SIG-M5 (cell line): ENCODE measurements at regions not wholly inside any gene's neighbourhood (a gene's known extent, or its start where the extent isn't known, plus 50 kb on each side); places are given as distances from the start of the nearest gene placed in this dataset.

ENCODE experiments used
- DNase-seq: peaks from one replicate; lab custom pipeline; 2025; lab: John Stamatoyannopoulos, UW

DNA sequence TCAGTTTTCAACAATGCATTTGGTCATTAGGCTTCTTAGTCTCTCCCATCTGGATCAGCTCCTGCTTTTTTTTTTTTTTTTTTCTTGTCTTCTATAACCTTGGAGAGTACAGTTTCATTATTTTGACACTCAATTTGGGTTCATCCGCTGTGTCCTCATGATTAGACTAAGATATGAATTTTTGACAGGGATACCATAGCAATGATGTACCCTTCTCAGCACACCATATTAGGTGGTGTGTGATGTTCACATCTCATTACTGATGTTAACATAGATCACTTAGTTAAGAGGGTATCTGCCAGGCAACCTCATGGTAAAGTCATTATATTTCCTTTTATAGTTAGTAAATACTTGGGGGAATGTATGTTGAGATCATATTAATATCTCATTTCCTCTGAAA, 445.5 kb upstream of the IGFBP3 start:
- DNase-seq: no peak

DNA sequence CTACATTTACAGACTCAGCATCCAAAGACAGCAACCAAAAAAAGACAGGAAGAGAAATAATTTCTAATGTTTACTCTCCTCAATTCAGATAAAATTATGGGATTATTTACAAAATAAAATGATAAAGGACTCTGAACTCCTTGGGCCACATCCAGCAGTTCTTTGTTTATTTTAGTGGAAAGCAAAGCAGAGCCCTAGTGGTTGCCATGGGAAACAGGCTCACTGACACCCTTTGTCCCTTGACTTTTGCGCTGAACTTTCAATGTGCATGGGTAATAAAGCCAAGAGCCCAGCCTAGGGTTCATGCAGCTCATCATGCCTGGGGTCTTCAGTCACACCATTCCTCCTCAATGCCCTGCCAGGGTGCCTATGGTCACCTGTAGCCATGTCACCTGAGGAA, 442.6 kb upstream of the IGFBP3 start:
- DNase-seq: no peak

GRCh38 chr7:46360811-46361210, 439.7 kb upstream of the IGFBP3 start:
- no peak for DNase-seq

DNA sequence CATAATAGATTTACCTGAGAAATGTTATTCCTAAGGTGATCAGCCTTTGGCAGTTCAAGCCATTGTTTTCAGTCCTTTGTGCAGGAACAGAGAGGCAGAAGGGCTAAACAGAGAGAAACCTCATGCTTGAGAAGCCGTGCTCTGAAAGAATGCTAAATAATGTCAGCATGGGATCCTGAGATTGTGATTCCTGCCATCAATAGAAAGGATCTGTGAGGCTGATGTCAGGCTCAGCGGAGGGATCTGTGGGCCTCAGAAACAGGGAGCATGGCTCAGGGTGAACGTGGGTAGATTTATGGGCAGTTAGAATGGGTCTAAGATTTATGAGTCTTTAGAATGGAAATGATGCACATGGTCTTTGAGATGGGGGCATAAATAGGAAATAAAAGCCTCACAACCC, 439.2 kb upstream of the IGFBP3 start:
- DNase-seq: no peak

DNA sequence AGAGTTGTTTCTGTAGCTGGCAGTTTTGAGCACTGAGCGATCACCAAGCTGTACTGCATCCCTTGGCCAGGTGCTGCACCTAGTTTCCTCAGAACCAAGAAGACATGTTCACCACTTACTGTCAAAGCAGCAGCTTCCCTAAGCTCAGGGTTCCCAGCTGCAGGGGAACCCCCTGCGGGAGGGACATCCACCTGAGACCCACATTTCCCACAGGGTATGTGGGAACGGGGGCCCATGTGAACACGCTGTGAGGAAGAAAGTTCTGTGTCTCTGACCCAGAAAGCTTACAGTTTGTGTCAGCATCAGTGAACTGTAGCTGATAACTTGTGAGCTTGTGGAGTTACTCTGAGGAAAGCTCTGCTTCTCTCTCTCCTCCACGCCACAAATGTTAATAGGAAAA, 436.8 kb upstream of the IGFBP3 start:
- DNase-seq: no peak

GRCh38 chr7:46357290-46357689, 436.2 kb upstream of the IGFBP3 start:
- DNase-seq: no peak

DNA sequence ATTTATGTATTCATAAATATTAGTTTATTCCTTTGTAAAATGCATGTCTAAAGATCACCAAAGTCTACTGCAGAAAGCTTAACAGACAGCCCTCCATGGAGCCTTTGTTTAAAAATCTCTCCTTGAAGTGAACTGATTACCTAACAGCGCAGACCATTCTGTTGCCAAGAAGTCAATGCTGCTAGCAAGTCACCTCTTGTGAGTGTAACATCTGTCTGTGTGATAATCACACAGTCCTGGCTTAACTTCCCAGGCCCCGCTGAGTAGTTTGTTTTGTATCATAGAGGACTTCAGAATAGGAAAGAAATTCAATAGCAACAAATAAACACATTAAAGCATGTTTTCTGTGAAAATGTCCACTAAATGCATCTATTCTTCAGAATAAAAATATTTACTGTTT, 435.3 kb upstream of the IGFBP3 start:
- DNase-seq: no peak

GRCh38 chr7:46355331-46355730, 434.3 kb upstream of the IGFBP3 start:
- DNase-seq: no peak

DNA sequence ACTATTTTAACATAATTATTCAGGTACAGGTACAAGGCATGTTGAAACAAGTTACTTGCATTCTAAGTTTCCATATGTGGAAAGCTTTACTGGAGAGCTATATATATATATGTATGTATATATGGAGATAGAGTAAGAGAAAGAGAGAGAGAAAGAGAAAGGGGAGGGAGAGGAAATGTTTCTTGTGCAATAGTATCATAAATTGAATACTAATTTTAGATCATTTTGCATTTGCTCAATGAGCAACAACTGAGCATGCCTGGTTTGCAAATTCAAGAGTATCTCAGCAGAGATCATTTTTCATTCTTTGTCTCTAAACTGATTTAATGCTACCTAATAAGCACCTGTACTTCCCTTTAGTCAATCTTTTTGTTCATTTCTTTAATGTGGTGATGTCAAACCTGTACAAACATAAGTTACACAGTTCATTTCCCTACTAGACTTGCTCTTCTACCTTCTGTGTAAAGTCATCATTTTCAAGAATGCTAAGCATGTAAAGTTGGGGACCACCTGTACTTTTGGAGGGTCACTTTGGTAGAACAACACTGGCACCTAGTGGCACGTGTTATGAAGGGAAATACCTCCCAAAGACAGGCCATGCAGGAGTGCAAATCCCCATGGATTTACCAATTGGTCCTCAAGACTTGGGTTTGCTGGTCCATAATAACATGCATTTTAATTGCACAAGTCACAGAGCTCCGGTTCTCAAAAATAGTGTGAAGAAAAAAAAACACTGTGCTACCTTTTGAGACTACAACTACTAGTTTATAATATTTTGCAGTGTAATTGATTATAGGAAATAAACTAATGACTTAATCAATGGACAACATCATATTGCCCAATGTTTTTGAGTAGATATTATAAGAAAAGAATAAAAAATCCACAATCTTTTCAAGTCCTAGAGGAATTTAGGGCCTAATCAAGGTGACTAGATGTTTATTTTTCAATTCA, 431.2 kb upstream of the IGFBP3 start:
- DNase-seq: no peak

DNA sequence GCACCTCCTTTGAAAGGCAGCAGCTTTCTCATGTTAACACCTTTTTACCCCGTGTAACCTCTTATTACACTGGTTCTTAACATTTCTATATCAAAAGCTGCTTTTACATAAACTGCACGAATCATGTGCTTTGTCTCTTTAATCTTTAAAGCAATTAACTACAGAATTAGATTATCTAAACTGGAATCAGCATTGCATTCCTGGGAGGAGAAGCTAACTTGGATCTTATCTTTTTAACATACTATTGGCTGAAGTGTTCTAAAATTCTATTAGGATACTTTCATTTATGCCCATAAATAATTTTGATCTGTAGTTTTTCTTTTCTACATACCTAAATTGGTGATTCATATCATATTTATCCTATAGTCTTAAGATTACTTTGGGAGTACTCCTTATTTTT, 428.4 kb upstream of the IGFBP3 start:
- no peak for DNase-seq

DNA sequence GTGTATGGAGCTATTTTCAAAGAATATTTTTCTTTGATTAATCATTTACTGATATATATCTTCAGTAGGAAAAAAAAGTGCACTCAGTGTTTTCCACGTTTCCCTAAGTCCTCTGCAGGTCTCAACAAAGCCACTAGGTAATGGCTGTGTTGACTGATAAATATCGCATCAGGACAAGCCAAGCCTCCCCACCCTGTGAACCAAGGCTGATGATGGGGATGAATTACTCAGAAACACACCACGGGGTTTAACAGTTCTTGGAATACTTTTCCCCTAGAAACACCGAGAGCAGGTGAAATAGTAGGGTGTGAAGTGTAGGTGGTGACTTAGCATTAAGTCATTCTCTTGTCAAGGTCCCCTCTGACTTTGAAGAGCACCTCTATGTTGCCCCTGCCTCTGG, 423.5 kb upstream of the IGFBP3 start:
- no peak for DNase-seq

- no peak for DNase-seq
These were observed 422.7 kb upstream of the IGFBP3 start for GRCh38 chr7:46343802-46344201.

GRCh38 chr7:46322937-46323336, 401.9 kb upstream of the IGFBP3 start:
- DNase-seq: no peak

- no peak for DNase-seq
These were observed 400.6 kb upstream of the IGFBP3 start for GRCh38 chr7:46321556-46322205.

DNA sequence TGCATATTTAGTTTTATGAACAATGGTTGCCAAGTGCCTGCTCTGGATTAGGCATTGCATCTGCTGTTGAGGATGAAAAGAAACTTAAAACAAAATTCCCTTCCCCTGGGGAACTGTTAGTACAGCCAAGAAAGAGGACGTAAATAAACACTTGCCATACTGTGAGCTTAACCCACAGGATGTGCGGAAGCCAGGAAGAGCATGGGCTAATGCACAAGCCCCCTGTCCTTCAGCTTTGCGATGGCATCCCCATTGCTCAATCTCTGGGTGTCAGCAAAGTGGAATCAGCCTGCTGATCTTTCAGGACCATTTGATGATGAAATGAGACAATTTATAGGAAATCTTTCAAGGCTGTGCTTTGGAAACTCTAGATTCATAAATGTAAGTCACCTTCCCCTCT, 399.9 kb upstream of the IGFBP3 start:
- DNase-seq: no peak

DNA sequence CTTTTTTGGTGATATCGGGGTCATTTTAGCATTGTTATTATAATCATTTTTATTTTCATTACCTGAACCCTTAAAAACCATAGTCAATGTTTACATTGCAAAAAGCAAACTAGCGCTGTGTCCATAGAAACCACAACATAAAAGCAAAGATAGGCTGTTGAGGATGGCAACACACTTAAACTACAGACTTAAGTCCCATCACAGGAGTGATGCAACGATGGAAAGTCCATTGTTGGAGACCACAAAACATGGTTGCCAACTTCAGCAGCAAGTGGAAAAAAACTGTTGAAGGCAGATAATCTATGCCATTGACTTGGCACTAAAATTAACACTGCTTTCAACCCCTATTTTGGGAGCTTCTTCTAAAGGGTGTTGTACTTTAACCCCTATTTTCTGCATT, 398.8 kb upstream of the IGFBP3 start:
- no peak for DNase-seq

DNA sequence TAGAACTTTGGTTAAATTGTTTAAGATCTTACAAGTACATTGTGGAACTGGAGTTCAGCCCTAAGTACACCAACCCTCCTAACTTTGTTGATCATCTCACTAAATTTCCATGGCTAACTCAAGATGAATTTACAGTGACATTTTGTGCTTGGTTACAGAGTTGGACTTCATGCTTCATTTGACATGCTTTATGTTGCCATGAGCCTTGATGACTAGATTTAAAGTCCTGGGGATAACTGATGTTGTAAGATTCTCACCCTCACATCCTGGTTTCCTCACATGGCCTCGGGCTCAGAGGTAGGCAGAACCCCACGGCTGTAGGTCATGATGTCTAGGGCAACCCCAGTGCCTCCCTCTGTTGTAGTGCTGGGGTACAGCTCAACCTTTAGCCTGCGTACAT, 397.2 kb upstream of the IGFBP3 start:
- no peak for DNase-seq

GRCh38 chr7:46317256-46317655, 396.2 kb upstream of the IGFBP3 start:
- DNase-seq: no peak

DNA sequence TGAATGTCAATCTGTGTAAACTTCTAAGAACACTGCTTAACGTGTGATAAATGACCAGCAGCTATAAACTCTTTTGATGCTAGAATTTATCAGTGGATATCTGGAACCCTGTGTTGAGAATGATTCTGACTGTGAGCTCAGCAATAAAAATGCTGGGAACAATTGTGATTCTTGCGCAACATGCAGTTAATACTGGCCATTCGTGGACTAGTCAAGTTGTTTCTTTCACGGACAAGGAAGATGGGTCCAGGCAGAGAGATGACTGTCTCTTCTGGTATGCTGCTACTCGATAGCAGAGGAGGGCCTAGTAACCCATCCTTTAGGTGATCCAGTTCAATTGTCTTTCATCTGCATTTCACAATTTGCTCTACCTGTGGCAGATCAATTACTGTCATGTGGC, 394.8 kb upstream of the IGFBP3 start:
- DNase-seq: no peak

GRCh38 chr7:46301677-46302076, 380.6 kb upstream of the IGFBP3 start:
- DNase-seq: no peak

DNA sequence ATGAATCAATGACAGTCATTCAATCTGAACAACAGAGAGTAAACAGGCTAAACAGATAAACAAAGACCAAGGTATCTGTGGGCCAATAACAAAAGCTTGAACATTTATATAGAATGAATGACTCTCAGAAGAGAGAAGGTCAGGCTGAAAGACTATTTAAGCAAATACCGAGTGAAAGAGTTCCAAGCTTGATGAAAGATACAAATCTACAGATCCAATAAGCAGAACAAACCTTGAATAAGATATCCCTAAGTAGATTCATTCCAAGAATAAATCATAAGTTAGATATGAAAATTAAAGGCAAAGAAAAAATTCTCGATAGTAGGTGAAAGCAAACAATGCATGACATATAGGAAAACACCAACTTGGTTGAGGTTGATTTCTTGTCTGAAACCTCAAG, 376.4 kb upstream of the IGFBP3 start:
- DNase-seq: no peak

DNA sequence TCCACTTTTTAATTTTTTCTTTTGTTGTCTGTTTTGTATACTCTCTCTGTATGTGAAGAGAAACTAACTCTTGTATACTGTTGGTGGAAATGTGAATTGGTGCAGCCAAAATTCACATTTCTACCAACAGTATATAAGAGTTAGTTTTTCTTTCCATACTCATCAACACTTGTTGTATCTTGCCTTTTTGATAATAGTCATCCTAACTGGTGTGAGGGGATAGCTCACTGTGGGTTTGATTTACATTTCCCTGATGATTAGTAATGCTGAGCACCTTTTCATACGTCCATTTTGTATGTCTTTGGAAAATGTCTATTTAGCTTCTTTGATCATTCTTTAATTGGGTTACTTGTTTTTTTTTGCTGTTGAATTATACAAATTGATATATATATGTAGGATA, 375.5 kb upstream of the IGFBP3 start:
- no peak for DNase-seq

DNA sequence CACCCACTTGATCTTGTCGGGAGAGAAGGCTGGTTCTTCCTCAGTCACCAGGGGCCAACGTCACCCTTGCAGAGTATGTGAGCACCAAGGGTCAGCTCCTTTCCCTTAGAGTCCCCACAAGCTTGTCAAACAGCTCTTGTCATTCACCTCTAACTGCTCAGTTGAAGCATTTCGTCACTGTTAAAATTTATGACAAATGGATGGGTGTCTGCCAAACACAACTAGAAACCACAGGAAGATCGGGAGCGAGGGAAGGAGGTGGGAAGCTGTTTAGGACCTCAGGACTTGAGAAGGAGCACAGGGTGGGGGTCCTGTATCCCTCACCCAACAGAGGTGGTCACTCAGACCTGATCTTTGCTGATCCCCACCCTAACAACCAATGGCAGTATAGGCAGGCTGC, 373.3 kb upstream of the IGFBP3 start:
- DNase-seq: no peak

- DNase-seq: no peak
These were observed 371.7 kb upstream of the IGFBP3 start for GRCh38 chr7:46292741-46293140.
